Neural cell (in vitro differentiated cells): ENCODE measurements at regions not wholly inside any gene's neighbourhood (a gene's known extent, or its start where the extent isn't known, plus 50 kb on each side); places are given as distances from the start of the nearest gene placed in this dataset.

Experiments
- CTCF ChIP-seq: fragments of 450-650 bp; IDR thresholded peaks from 2 replicates; pipeline ENCODE4 v1.5.1; 2014; ENCODE audit warnings: antibody characterized with exemption, mild to moderate bottlenecking, moderate library complexity; ENCODE audit not compliant: poor library complexity, severe bottlenecking
- EZH2 ChIP-seq: fragments of 200-600, 300-800 bp; shearing (Covaris generic), sonication (generic); IDR thresholded peaks from 2 replicates; pipeline ENCODE4 v1.6.1; 2014; ENCODE audit warnings: antibody characterized with exemption, low read length, borderline replicate concordance, mild to moderate bottlenecking; ENCODE audit not compliant: insufficient read depth, poor library complexity, severe bottlenecking
- MXI1 ChIP-seq: fragments of 450-650 bp; conservative IDR thresholded peaks from 2 replicates; pipeline ENCODE4 v1.6.1; 2014; ENCODE audit warnings: antibody characterized with exemption, mild to moderate bottlenecking; ENCODE audit not compliant: poor library complexity, severe bottlenecking
- RAD21 ChIP-seq: fragments of 450-650 bp; conservative IDR thresholded peaks from 2 replicates; pipeline ENCODE4 v1.6.1; 2014; ENCODE audit warnings: antibody characterized with exemption, mild to moderate bottlenecking, moderate library complexity
- REST ChIP-seq: IDR thresholded peaks from 2 replicates; pipeline ENCODE4 v1.6.1; 2012; ENCODE audit warnings: borderline replicate concordance
- SMC3 ChIP-seq: fragments of 450-650 bp; conservative IDR thresholded peaks from 2 replicates; pipeline ENCODE4 v1.6.1; 2014; ENCODE audit warnings: antibody characterized with exemption, mild to moderate bottlenecking, moderate library complexity; ENCODE audit not compliant: poor library complexity
- TAF1 ChIP-seq: IDR thresholded peaks from 2 replicates; pipeline ENCODE4 v1.6.1; 2012; ENCODE audit warnings: low read depth

GRCh38 chr4:189062047-189062820 lies 878.4 kb upstream of the FRG1 start:
- TF ChIP-seq CTCF (no peak), TAF1 (no peak), EZH2 (no peak), SMC3 (no peak), RAD21 (no peak), REST (no peak), MXI1 (no peak)
